ENCODE measurements at regions not wholly inside any gene's neighbourhood (a gene's known extent, or its start where the extent isn't known, plus 50 kb on each side); places are given as distances from the start of the nearest gene placed in this dataset.

GRCh38 chr2:144670738-144671137 is 150.8 kb upstream of the ZEB2 start:
- H3K9me2 ChIP-seq (ENCODE audit: insufficient read depth) = 0 out of 2 replicates have a peak, but pooled peaks cover 6% of the 10 kb centered on the region
- no peaks in the 10 kb centered on the region for H3F3A ChIP-seq (replicated peaks; ENCODE audit: low read depth)
- Mint-ChIP-seq H3K27ac (no peak overlapping the region), H3K9me3 (no peaks in the 10 kb centered on the region; the same call in 2 of the 3 replicates), H3K27me3 (ENCODE audit: insufficient read depth, low read depth, poor library complexity) (peaks cover 4% of the 10 kb centered on the region), H3K4me3 (no peak overlapping the region), H3K4me1 (peaks cover 15% of the 10 kb centered on the region), H3K36me3 (ENCODE audit: low read depth) (no peaks in the 10 kb centered on the region)
- no peaks in the 10 kb centered on the region for H3K27me3 ChIP-seq (ENCODE audit: insufficient read depth)
- no peak overlapping the region for H3K4me3 ChIP-seq
- DNase-seq (ENCODE audit: low spot score) = no peak
- H2AFZ ChIP-seq = no peak overlapping the region
- no peak for ATAC-seq
- peaks cover 3% of the 10 kb centered on the region; the same call in 1 of the 2 replicates for H3K4me1 ChIP-seq (ENCODE audit: insufficient read depth)
- no peak overlapping the region for H3K4me2 ChIP-seq
- no peak for TF ChIP-seq CREB1 (CRISPR knock-in tag; IDR thresholded peaks at IDR 0.05; ENCODE audit: low read depth)
- TF ChIP-seq ZNF462 (CRISPR knock-in tag; IDR thresholded peaks at IDR 0.05) = no peak
- no peak for TF ChIP-seq CTCF (conservative IDR thresholded peaks at IDR 0.05; ENCODE audit: low read depth in 2 of 2)
- TF ChIP-seq JUNB (IDR thresholded peaks at IDR 0.05; ENCODE audit: unreplicated experiment) = no peak
- no peak for TF ChIP-seq ZNF114 (CRISPR knock-in tag; IDR thresholded peaks at IDR 0.05)
- TF ChIP-seq ZNF331 (CRISPR knock-in tag; IDR thresholded peaks at IDR 0.05; ENCODE audit: low read depth) = no peak
- TF ChIP-seq STAT1 (IDR thresholded peaks at IDR 0.05; ENCODE audit: unreplicated experiment) = no peak
- no peak for TF ChIP-seq EZH2phosphoT487 (IDR thresholded peaks at IDR 0.05; ENCODE audit: unreplicated experiment)
- no peak for TF ChIP-seq REST (IDR thresholded peaks at IDR 0.05; ENCODE audit: unreplicated experiment)
- TF ChIP-seq ETS1 (IDR thresholded peaks at IDR 0.05) = no peak
- TF ChIP-seq NANOG (IDR thresholded peaks at IDR 0.05; ENCODE audit: borderline replicate concordance) = no peak
- TF ChIP-seq EZH2 (IDR thresholded peaks at IDR 0.05; ENCODE audit: low read depth, unreplicated experiment) = no peak
- TF ChIP-seq POLR2AphosphoS5 (IDR thresholded peaks at IDR 0.05; ENCODE audit: low read depth) = no peak
- H4K20me1 ChIP-seq (replicated peaks; ENCODE audit: insufficient read depth) = no peaks in the 10 kb centered on the region
- H3K36me3 ChIP-seq (ENCODE audit: insufficient read depth) = no peaks in the 10 kb centered on the region
- no peaks in the 10 kb centered on the region for H3K79me2 ChIP-seq (replicated peaks; ENCODE audit: insufficient read depth)
- no peak overlapping the region for H3K27ac ChIP-seq (ENCODE audit: low read depth)

Measured in GM23338 (cell line).